GM10248 (cell line): ENCODE measurements at regions not wholly inside any gene's neighbourhood (a gene's known extent, or its start where the extent isn't known, plus 50 kb on each side); places are given as distances from the start of the nearest gene placed in this dataset.

Source experiments
- CTCF ChIA-PET: fragments of 300-600 bp; sonication (Branson Sonifier 250); formaldehyde crosslinking; extraction: SDS; loops from one replicate; lab custom pipeline; 2021; ENCODE audit warnings: antibody characterized with exemption; lab: Yijun Ruan, JAX
- POLR2A ChIA-PET: fragments of 350-650 bp; sonication (Branson Sonifier 250); formaldehyde crosslinking; extraction: SDS; loops from one replicate; lab custom pipeline; 2020; ENCODE audit warnings: antibody characterized with exemption; lab: Yijun Ruan, JAX
- DNase-seq: peaks from one replicate; pipeline ENCODE4 v3.0.0; 2012; ENCODE audit errors: extremely low spot score
- CTCF ChIP-seq: IDR thresholded peaks from 2 replicates; pipeline ENCODE4 v1.5.1; 2012; ENCODE audit warnings: mild to moderate bottlenecking, low read depth; ENCODE audit errors: extremely low read depth, missing control alignments, control extremely low read depth

GRCh38 chr1:221072214-221072613 lies 193.0 kb downstream of the HLX start:
- no peak for TF ChIP-seq CTCF
- ChIA-PET CTCF (interaction anchor here (1.0 to 1.7 kb wide), 4 partner anchors 14 to 106 kb away, joined by 3 to 7 read pairs (median 3); no protein-coding TSS in a partner anchor), POLR2A (no interaction called here)
- no peak for DNase-seq

GRCh38 chr1:221074332-221074731 lies 195.1 kb downstream of the HLX start:
- ChIA-PET CTCF (interaction anchor here (1.3 to 2.1 kb wide), 2 partner anchors 9 to 12 kb away, joined by 4 to 5 read pairs; no protein-coding TSS in a partner anchor), POLR2A (no interaction called here)
- DNase-seq = no peak
- no peak for TF ChIP-seq CTCF

GRCh38 chr1:221075911-221076310 lies 196.7 kb downstream of the HLX start:
- POLR2A ChIA-PET = no interaction called here
- no peak for TF ChIP-seq CTCF
- DNase-seq = no peak
- CTCF ChIA-PET = no interaction called here

- no peak for DNase-seq
- ChIA-PET CTCF (no interaction called here), POLR2A (no interaction called here)
- no peak for TF ChIP-seq CTCF
Observed at GRCh38 chr1:221076391-221076811, 197.2 kb downstream of the HLX start.

- no peak for TF ChIP-seq CTCF
- POLR2A ChIA-PET = no interaction called here
- CTCF ChIA-PET = interaction anchor here (0.8 kb wide), 1 partner anchor 9 kb away, joined by 3 read pairs; no protein-coding TSS in a partner anchor
- DNase-seq = no peak
Observed at GRCh38 chr1:221078260-221078965, 199.2 kb downstream of the HLX start.

GRCh38 chr1:221083902-221084301 lies 204.7 kb downstream of the HLX start:
- no peak for TF ChIP-seq CTCF
- CTCF ChIA-PET = interaction anchor here (0.7 to 1.0 kb wide), 3 partner anchors 10 to 119 kb away, joined by 3 to 4 read pairs (median 3); no protein-coding TSS in a partner anchor
- no peak for DNase-seq
- POLR2A ChIA-PET = no interaction called here
